H9 (cell line): ENCODE measurements at regions not wholly inside any gene's neighbourhood (a gene's known extent, or its start where the extent isn't known, plus 50 kb on each side); places are given as distances from the start of the nearest gene placed in this dataset.

ENCODE experiments used
- DNase-seq: peaks from one replicate; pipeline ENCODE4 v3.0.0-alpha.2; 2017
- H2AFZ ChIP-seq: one replicate; pipeline ENCODE4 v1.6.1; 2013; ENCODE audit warnings: mild to moderate bottlenecking, low read length, control low read depth, moderate library complexity
- H2AK5ac ChIP-seq: 2 replicates; pipeline ENCODE4 v1.6.1; 2013; ENCODE audit warnings: low read length, control low read depth, mixed read lengths; ENCODE audit not compliant: insufficient read length
- H2BK120ac ChIP-seq: one replicate; pipeline ENCODE4 v1.6.1; 2013; ENCODE audit warnings: low read depth, mild to moderate bottlenecking, low read length, control low read depth, inconsistent platforms; ENCODE audit not compliant: poor library complexity, severe bottlenecking
- H2BK12ac ChIP-seq: 2 replicates; pipeline ENCODE4 v1.6.1; 2013; ENCODE audit warnings: low read length, control low read depth, mixed read lengths, low read depth; ENCODE audit not compliant: insufficient read length
- H2BK15ac ChIP-seq: 2 replicates; pipeline ENCODE4 v1.6.1; 2013; ENCODE audit warnings: low read depth, low read length, control low read depth
- H2BK20ac ChIP-seq: one replicate; pipeline ENCODE4 v1.6.1; 2013; ENCODE audit warnings: low read depth, mild to moderate bottlenecking, low read length, control low read depth, inconsistent platforms; ENCODE audit not compliant: poor library complexity, severe bottlenecking
- H2BK5ac ChIP-seq: 2 replicates; pipeline ENCODE4 v1.6.1; 2013; ENCODE audit warnings: low read length, control low read depth, mixed read lengths; ENCODE audit not compliant: insufficient read length
- H3K14ac ChIP-seq: 2 replicates; pipeline ENCODE4 v1.6.1; 2013; ENCODE audit warnings: low read length, control low read depth; ENCODE audit not compliant: insufficient read depth
- H3K18ac ChIP-seq: 2 replicates; pipeline ENCODE4 v1.6.1; 2013; ENCODE audit warnings: low read depth, mild to moderate bottlenecking, mixed read lengths, low read length, control low read depth; ENCODE audit not compliant: insufficient read length
- H3K23ac ChIP-seq: 2 replicates; pipeline ENCODE4 v1.6.1; 2013; ENCODE audit warnings: low read length, control low read depth, mixed read lengths, low read depth; ENCODE audit not compliant: insufficient read length
- H3K23me2 ChIP-seq: 2 replicates; pipeline ENCODE4 v1.6.1; 2013; ENCODE audit warnings: low read depth, mild to moderate bottlenecking, mixed read lengths, low read length, control low read depth; ENCODE audit not compliant: insufficient read length, poor library complexity, severe bottlenecking
- H3K27ac ChIP-seq: 2 replicates; pipeline ENCODE4 v1.5.1; 2013; ENCODE audit warnings: low read length, control low read depth, mixed read lengths, low read depth; ENCODE audit not compliant: insufficient read length
- H3K27me3 ChIP-seq: 2 replicates; pipeline ENCODE4 v1.6.1; 2013; ENCODE audit warnings: low read length, control low read depth, inconsistent platforms; ENCODE audit not compliant: insufficient read depth
- H3K4ac ChIP-seq: 2 replicates; pipeline ENCODE4 v1.6.1; 2013; ENCODE audit warnings: low read depth, mild to moderate bottlenecking, control low read depth, inconsistent platforms, low read length, moderate library complexity
- H3K4me1 ChIP-seq: 2 replicates; pipeline ENCODE4 v1.6.1; 2013; ENCODE audit warnings: low read length, control low read depth, inconsistent platforms; ENCODE audit not compliant: insufficient read depth
- H3K4me2 ChIP-seq: 2 replicates; pipeline ENCODE4 v1.6.1; 2013; ENCODE audit warnings: low read length, control low read depth, mixed read lengths; ENCODE audit not compliant: insufficient read length, insufficient read depth
- H3K56ac ChIP-seq: 2 replicates; pipeline ENCODE4 v1.6.1; 2013; ENCODE audit warnings: low read depth, mild to moderate bottlenecking, mixed read lengths, low read length, control low read depth; ENCODE audit not compliant: insufficient read length
- H3K79me1 ChIP-seq: 2 replicates; pipeline ENCODE4 v1.6.1; 2013; ENCODE audit warnings: low read depth, mild to moderate bottlenecking, moderate library complexity, low read length, control low read depth, inconsistent platforms; ENCODE audit not compliant: insufficient read depth, poor library complexity, severe bottlenecking
- H3K79me2 ChIP-seq: 2 replicates; pipeline ENCODE4 v1.6.1; 2013; ENCODE audit warnings: low read length, control low read depth, inconsistent platforms; ENCODE audit not compliant: insufficient read depth
- H3K9ac ChIP-seq: 2 replicates; pipeline ENCODE4 v1.6.1; 2013; ENCODE audit warnings: low read length, control low read depth, mixed read lengths; ENCODE audit not compliant: insufficient read length; ENCODE audit errors: extremely low read depth
- H3K9me3 ChIP-seq: one replicate; pipeline ENCODE4 v1.6.1; 2013; ENCODE audit warnings: low read depth, low read length, inconsistent platforms; ENCODE audit not compliant: control insufficient read depth
- H3T11ph ChIP-seq: one replicate; pipeline ENCODE4 v1.6.1; 2013; ENCODE audit warnings: mild to moderate bottlenecking, low read length, control low read depth, inconsistent platforms
- H4K20me1 ChIP-seq: one replicate; pipeline ENCODE4 v1.6.1; 2013; ENCODE audit not compliant: control insufficient read depth, insufficient read length, insufficient read depth
- H4K5ac ChIP-seq: 2 replicates; pipeline ENCODE4 v1.6.1; 2013; ENCODE audit warnings: low read depth, mild to moderate bottlenecking, mixed read lengths, low read length, control low read depth; ENCODE audit not compliant: insufficient read length
- H4K8ac ChIP-seq: replicated peaks from 2 replicates; pipeline ENCODE4 v1.6.1; 2013; ENCODE audit warnings: low read length, control low read depth, mixed read lengths, low read depth; ENCODE audit not compliant: insufficient read length
- H4K91ac ChIP-seq: 2 replicates; pipeline ENCODE4 v1.6.1; 2013; ENCODE audit warnings: low read depth, mild to moderate bottlenecking, moderate library complexity, mixed read lengths, low read length, control low read depth; ENCODE audit not compliant: insufficient read length
- H3K27ac Mint-ChIP-seq, 3 experiments: 2 replicates in 2 of 3; 3 replicates in 1 of 3; pipeline ENCODE4 v1.8.0; 2020 to 2021; ENCODE audit warnings: mixed read lengths in 3 of 3, mild to moderate bottlenecking in 1 of 3, moderate library complexity in 1 of 3
- H3K27me3 Mint-ChIP-seq: 2 replicates; pipeline ENCODE4 v1.8.0; 2021; ENCODE audit warnings: low read depth, mild to moderate bottlenecking, moderate library complexity, mixed read lengths
- H3K36me3 Mint-ChIP-seq, 3 experiments: 2 replicates in 2 of 3; 3 replicates in 1 of 3; pipeline ENCODE4 v1.8.0; 2020 to 2021; ENCODE audit warnings: low read depth in 3 of 3, mixed read lengths in 3 of 3; ENCODE audit not compliant: insufficient read depth in 1 of 3
- H3K4me1 Mint-ChIP-seq, 2 experiments: 2 replicates each; pipeline ENCODE4 v1.8.0; 2020; ENCODE audit warnings: mixed read lengths in 2 of 2
- H3K4me3 Mint-ChIP-seq, 2 experiments: 2 replicates in 1 of 2; 3 replicates in 1 of 2; pipeline ENCODE4 v1.8.0; 2020 to 2021; ENCODE audit warnings: mild to moderate bottlenecking in 2 of 2, mixed read lengths in 2 of 2, moderate library complexity in 1 of 2
- H3K9me3 Mint-ChIP-seq, 2 experiments: 2 replicates in 1 of 2; 3 replicates in 1 of 2; pipeline ENCODE4 v1.8.0; 2020; ENCODE audit warnings: mild to moderate bottlenecking in 2 of 2, mixed read lengths in 2 of 2, moderate library complexity in 1 of 2
- CTCF ChIP-seq: fragments of 200-600 bp; sonication (generic); conservative IDR thresholded peaks from 3 replicates; pipeline ENCODE4 v1.8.0; 2021; ENCODE audit warnings: antibody characterized with exemption, mild to moderate bottlenecking
- WGBS: extraction: QIAGEN DNeasy Blood & Tissue Kit; methylation state at CpG from one replicate; pipeline ENCODE4 v1.1.7; 2013; ENCODE audit warnings: missing lambda C conversion rate, low lambda C conversion rate, mixed read lengths; ENCODE audit not compliant: insufficient read length; ENCODE audit errors: extremely low coverage; 5-methylcytosine and 5-hydroxymethylcytosine counted together

- no peaks in the 10 kb centered on the region for H3K23me2 ChIP-seq
- H4K91ac ChIP-seq: no peak overlapping the region
- no CpG with 5 or more reads among the region's 14 CpGs for WGBS
- H2BK5ac ChIP-seq: no peak overlapping the region
- peaks cover 37% of the 10 kb centered on the region for H3K27me3 Mint-ChIP-seq
- no peak overlapping the region for H2BK12ac ChIP-seq
- H4K5ac ChIP-seq: no peak overlapping the region
- H3T11ph ChIP-seq: no peak overlapping the region
- no peaks in the 10 kb centered on the region for H3K79me2 ChIP-seq
- no peak overlapping the region for H3K56ac ChIP-seq
- no peak overlapping the region for H2BK15ac ChIP-seq
- H4K8ac ChIP-seq: no peak overlapping the region
- no peaks in the 10 kb centered on the region for H4K20me1 ChIP-seq
- H3K27me3 ChIP-seq: no peaks in the 10 kb centered on the region
- no peaks in the 10 kb centered on the region for H3K4me1 ChIP-seq
- DNase-seq: peak; percentile 22
- H2AK5ac ChIP-seq: no peak overlapping the region
- peak overlapping the region in 1 of 3 experiments; percentile 30; a peak in 3 of 7 replicates for H3K27ac Mint-ChIP-seq
- H3K14ac ChIP-seq: no peak overlapping the region
- no peak overlapping the region for H3K9ac ChIP-seq
- no peak overlapping the region for H3K4me3 Mint-ChIP-seq
- no peak overlapping the region for H3K18ac ChIP-seq
- H2BK20ac ChIP-seq: no peak overlapping the region
- peaks cover 0 to 4% of the 10 kb centered on the region in 2 experiments; a peak in 1 of 4 replicates for H3K4me1 Mint-ChIP-seq
- no peaks in the 10 kb centered on the region for H3K79me1 ChIP-seq
- H3K27ac ChIP-seq: no peak overlapping the region
- H2AFZ ChIP-seq: no peak overlapping the region
- no peaks in the 10 kb centered on the region for H3K9me3 Mint-ChIP-seq
- no peak overlapping the region for H3K4ac ChIP-seq
- no peak overlapping the region for H3K23ac ChIP-seq
- H2BK120ac ChIP-seq: no peak overlapping the region
- H3K36me3 Mint-ChIP-seq: peaks cover 0 to 2% (median 0%) of the 10 kb centered on the region in 3 experiments; a peak in 1 of 7 replicates
- H3K4me2 ChIP-seq: no peak overlapping the region
- no peak for TF ChIP-seq CTCF
- H3K9me3 ChIP-seq: no peaks in the 10 kb centered on the region
These were observed 938.4 kb downstream of the BRD1 start for GRCh38 chr22:48889209-48889830.
